ENCODE measurements at regions not wholly inside any gene's neighbourhood (a gene's known extent, or its start where the extent isn't known, plus 50 kb on each side); places are given as distances from the start of the nearest gene placed in this dataset.

- TF ChIP-seq CTCF (conservative IDR thresholded peaks at IDR 0.05; ENCODE audit: low read length) (no peak), EZH2phosphoT487 (IDR thresholded peaks at IDR 0.05; ENCODE audit: borderline replicate concordance, low read depth, low read length) (no peak)
These were observed 67.1 kb upstream of the PREP start for GRCh38 chr6:105469946-105470345.

Measured in OCI-LY7 (cell line).